GM21619 (cell line): ENCODE measurements at regions not wholly inside any gene's neighbourhood (a gene's known extent, or its start where the extent isn't known, plus 50 kb on each side); places are given as distances from the start of the nearest gene placed in this dataset.
"Not testable (repeated sequence)": the region's sequence is repeated elsewhere in the genome, so short reads cannot be mapped to it uniquely, and the experiment has no call there.

Source experiments
- ATAC-seq: cut with Tn5 transposase; IDR thresholded peaks from one replicate; pipeline ENCODE4 v1.9.1; 2021; ENCODE audit not compliant: unreplicated experiment

DNA sequence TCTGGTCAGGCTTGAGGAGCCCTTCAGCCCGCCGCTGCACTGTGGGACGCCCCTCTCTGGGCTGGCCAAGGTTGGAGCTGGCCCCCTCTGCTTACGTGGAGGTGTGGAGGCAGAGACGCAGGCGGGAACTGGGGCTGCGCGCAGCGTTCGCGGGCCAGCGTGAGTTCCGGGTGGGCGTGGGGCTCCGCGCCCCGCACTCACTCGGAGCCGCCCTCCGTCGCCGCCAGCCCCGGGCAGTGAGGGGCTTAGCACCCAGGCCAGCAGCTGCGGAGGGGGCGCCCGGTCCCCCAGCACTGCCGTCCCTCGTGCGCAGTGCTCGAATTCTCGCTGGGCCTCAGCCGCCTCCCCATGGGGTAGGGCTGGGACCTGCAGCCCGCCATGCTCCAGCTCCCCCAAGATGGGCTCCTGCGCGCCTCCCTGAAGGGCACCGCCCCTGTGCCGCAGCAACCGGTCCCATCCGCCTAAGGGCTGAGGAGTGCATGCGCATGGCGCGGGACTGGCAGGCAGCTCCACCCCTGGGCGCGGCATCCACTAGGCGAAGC, 695.9 kb downstream of the EPHA7 start:
- ATAC-seq = no peak

- ATAC-seq = no peak
Observed at GRCh38 chr6:92719773-92720172, 699.6 kb downstream of the EPHA7 start.

GRCh38 chr6:92716638-92717037, 702.7 kb downstream of the EPHA7 start:
- no peak for ATAC-seq

DNA sequence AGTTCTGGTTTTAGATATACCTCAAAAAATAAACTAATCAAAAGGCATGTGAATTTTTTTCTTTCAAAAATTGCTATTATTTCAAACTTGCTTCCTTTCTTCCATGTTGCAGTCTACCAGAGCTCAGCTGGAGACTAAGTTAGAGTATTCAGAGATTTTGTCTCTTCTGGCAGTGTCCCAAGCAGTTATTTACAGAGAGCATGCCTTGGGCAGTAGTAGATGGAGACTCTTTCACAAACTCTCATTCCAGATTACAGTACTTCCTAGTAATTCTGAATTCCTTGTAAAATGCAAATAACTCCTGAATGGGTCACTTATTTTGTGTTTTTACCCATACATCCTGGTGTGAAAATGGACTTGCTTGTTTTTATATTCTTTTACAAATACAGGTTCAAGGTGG, 703.4 kb downstream of the EPHA7 start:
- no peak for ATAC-seq

DNA sequence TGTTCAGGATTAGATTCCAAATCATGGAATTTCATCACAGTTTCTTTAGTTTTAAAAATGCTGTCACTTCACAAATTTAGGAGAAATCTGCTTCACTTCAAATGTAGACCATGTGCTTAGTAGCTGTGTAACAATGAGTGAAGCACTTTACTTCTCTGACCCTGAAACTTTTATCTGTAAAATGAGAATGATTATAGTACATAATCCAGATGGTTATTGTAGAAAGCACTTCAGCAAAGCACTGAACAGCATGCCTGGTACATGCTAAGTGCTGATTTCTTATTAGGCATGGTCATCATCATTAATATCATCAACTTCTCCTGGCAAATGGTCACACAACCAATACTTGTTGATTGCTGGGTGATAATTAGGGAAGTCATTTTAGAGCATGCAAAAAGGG, 705.0 kb downstream of the EPHA7 start:
- ATAC-seq = no peak

GRCh38 chr6:92710048-92710447, 709.3 kb downstream of the EPHA7 start:
- peak; percentile 84 for ATAC-seq

- ATAC-seq = no peak
Observed at GRCh38 chr6:92708945-92709344, 710.4 kb downstream of the EPHA7 start.

DNA sequence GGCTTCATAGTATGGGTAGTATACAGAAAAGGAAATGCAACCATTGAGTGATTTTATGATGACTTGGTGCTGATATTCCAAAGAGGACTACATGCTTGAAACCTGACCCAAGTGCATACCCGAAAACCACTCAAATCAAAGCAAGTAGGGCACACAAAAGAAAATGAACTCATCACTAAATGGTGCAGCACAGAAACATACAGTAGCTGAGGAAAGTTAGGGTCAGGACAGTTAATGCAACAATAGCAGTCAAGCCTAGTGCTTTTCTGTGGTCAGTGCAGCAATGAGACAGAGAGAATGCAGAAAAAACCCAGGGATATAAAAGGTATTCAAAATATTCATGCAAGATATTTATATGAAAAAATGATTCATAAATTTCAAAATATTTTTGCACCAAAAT, 711.1 kb downstream of the EPHA7 start:
- no peak for ATAC-seq

DNA sequence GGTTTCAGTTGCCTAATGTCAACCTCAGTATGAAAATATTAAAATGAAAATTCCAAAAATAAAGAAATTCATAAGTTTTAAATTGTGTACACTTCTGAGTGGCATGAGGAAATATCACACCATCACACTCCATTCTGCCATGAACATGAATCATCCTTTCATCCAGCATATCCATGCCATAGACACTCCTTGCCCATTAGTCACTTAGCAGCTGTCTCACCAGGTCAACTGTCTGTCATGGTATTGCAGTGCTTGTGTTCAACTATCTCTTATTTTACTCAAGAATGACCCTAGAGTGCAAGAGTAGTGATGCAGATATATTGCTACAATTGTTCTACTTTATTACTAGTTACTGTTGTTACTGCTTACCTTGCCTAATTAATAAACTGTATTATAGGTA, 712.4 kb downstream of the EPHA7 start:
- no peak for ATAC-seq

DNA sequence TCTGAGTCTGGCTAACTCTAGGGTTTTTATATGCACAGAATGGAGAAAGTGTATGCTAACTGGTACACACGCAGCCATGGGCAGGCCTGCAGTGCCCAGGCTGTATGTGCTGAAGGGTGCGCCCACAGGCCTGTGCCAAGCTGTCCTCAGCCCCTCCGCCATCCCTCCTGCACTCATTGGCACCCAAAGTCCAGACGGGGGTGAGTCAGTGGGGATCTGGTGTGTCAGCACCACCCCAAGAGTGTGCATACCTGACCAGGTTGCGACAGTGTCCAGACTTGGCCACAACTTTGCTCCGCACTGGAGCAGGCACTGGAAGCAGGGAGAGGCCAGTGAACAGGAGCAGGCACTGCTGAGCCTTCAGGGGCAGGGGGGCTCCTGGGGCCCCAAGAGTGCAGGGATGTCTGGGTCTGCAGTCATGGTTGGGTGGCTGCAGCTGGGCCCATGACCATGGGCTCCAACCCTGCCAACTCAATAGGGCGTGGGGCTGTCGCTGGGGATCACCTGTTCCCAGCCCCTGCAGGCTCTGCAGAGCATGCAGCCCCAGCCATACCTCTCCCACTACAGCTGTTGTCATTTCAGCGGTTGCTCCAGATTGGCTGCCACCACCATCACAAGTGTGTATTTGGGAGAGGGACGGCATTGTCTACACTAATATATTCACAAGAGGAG, 717.8 kb downstream of the EPHA7 start:
- no peak for ATAC-seq

DNA sequence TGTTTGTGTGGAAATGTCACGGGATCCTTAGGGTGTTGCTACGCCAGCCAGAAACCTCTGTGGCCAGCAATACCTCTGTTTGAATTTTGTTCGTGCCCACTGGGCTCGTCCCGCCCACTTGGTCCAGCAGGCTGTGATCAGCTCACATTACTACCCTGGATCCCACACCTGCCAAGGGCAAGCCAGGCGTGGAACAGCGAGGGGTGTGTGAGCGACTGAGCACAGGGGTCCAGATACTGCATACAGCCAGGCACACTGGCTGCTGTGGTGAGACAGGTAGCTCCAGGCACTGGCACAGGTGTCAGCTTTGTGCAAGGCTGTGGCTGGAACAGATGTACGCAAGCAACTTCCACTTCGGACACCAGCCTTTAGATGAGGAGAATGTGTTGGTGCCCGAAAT, 718.9 kb downstream of the EPHA7 start:
- ATAC-seq = no peak

GRCh38 chr6:92690997-92691599, 728.3 kb downstream of the EPHA7 start:
- ATAC-seq = no peak

- ATAC-seq = no peak
Observed at GRCh38 chr6:92688342-92688741, 731.0 kb downstream of the EPHA7 start.

DNA sequence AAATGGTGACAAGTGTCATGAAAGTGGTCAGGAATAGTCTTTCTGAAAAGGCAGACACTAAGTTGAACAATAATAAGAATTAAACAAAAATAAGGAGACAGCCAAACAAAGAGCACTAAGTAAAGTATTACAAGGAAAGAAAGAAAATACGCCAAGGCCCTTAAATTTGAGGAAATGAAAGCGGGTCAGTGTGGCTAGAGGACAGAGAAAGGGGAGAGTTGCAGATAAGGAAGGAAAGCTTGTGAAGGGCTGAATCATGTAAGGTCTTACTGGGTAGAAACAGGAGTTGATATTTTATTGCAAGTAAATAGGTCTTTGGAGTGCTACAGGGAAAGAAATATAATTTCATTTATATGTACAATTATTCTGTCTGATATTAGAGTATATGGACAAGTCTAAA, 732.1 kb downstream of the EPHA7 start:
- ATAC-seq = no peak

DNA sequence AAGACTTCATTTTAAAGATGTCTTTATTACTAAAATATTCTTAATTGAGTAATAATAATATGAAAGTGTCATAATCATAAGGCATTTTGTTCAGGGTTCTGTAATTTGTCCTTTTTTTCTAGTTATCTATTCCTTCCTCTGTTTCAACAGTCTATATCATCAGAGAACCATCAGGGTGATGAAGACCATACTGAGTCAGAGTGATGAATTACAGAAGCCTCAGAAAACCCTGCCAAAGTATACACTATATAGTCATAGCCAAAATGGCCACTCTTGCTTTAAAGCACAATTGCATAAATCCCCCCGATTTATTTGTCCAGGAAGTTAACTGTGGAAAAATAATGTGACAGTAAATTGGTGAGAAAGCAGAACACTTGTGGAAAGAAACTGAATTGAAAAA, 735.0 kb downstream of the EPHA7 start:
- no peak for ATAC-seq

DNA sequence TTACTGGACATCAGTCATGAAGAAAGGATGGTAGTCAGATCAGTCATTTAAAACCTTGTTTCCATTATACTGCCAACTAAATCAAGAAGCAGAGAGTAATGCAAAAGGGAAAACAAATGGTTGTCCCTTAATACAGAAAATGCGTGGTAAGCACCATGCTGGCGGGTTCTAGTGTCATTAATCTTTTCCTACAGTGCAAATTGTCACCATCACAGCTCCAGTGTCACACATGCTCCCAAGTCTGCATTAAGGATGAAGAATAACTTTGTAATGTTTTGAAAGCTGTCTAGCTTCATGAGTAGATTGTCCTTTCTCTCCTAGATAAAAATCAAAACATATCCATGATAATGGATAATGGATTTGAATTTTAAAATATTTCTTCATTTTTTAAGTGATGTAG, 735.6 kb downstream of the EPHA7 start:
- ATAC-seq = no peak

GRCh38 chr6:92682516-92683398, 736.6 kb downstream of the EPHA7 start:
- ATAC-seq = no peak

GRCh38 chr6:92681401-92681800, 738.0 kb downstream of the EPHA7 start:
- no peak for ATAC-seq

DNA sequence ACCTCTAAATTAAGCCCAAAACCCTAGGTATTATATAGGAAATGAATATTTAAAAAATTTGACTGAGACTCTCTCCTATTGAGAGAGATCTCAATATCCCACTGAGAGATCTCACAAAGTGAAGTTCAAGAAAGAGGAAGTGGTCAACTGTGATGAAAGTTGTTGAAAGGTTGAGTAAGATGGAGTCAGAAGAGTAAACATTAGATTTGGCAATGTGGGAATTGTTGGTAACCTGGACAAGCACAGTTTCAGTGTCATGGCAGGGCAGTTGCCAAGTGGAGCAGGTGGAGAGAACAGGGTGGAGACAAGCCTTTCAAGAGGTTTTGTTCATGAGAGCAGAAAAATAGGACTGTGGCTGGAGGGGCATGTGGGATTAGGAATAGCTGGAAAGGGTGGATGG, 747.9 kb downstream of the EPHA7 start:
- not testable (repeated sequence) for ATAC-seq

DNA sequence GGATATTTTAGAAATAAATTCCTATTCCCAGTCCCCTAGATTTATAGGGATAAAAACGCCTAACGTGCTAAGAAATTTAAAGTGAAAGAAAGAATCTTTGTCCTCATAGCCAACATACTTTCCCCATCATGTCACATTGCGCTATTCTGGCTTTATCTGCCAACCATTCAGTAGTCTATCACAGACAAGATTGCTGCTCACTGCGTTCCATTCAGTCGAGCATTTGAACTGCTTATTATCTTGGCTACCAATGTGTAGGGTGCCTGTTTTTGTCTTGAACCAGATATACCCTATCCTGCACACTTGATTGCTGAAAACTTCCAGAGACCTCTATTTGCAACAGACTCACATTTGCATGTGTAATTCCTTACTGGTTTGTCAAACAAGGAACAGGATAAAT, 751.5 kb downstream of the EPHA7 start:
- no peak for ATAC-seq

- no peak for ATAC-seq
Observed at GRCh38 chr6:92648364-92649086, 770.8 kb downstream of the EPHA7 start.
